SK-N-MC (cell line): ENCODE measurements at regions not wholly inside any gene's neighbourhood (a gene's known extent, or its start where the extent isn't known, plus 50 kb on each side); places are given as distances from the start of the nearest gene placed in this dataset.

Experiments used
- EZH2 ChIP-seq: fragments of 200-600 bp; sonication (generic); IDR thresholded peaks from one replicate; pipeline ENCODE4 v1.6.1; 2017; ENCODE audit warnings: antibody characterized with exemption
- POLR2AphosphoS5 ChIP-seq: IDR thresholded peaks from 2 replicates; pipeline ENCODE4 v1.6.1; 2012; ENCODE audit warnings: mild to moderate bottlenecking, low read depth, low read length, borderline replicate concordance

DNA sequence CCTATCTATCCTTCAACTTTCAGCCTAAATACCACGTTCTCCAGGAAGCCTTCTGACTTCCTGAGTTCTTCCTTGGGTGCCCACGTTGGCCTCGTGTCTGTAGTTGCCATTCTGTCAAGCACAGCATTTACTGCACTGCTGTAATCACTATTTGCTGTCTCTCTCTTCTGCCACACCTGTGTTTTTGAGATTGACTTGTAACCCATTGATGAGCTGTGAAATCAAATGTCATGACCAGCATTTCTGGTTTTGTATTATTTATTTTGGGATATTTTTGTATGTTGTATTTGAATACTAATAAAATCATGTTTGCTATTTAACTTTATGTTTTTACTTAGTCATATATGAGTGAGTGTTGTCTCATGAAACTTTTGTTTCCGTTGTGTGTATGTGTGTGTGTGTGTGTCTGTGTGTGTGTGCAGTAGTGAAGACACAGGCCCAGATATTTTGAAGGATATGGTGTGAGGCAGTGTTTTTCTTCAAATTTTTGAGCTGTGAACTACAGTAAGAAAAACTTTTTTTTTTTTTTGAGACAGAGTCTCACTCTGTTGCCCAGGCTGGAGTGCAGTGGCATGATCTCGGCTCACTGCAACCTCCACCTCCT is 126.2 kb upstream of the SERBP1 start:
- TF ChIP-seq EZH2 (no peak), POLR2AphosphoS5 (no peak)
